ENCODE measurements at regions not wholly inside any gene's neighbourhood (a gene's known extent, or its start where the extent isn't known, plus 50 kb on each side); places are given as distances from the start of the nearest gene placed in this dataset.

DNA sequence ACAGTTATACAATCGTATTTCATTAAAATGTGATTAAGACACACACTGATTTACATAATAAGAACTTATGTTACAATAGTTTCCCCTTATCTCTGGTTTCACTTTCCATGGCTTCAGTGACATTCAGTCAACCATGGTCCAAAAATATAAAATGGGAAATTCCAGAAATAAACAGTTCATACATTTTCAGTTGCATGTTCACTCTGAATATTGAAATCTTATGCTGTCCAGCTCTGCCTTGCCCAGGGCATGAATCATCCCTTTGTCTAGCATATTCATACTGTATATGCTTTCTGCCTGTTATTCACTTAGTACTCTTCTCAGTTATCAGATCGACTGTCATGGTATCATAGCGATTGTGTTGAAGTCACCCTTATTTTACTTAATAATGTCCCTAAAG is 173.8 kb upstream of the DCAF12L2 start:
- TF ChIP-seq ZNF701 (tag by site-specific recombination; IDR thresholded peaks at IDR 0.05), result no peak
- TF ChIP-seq, protein P1, sequence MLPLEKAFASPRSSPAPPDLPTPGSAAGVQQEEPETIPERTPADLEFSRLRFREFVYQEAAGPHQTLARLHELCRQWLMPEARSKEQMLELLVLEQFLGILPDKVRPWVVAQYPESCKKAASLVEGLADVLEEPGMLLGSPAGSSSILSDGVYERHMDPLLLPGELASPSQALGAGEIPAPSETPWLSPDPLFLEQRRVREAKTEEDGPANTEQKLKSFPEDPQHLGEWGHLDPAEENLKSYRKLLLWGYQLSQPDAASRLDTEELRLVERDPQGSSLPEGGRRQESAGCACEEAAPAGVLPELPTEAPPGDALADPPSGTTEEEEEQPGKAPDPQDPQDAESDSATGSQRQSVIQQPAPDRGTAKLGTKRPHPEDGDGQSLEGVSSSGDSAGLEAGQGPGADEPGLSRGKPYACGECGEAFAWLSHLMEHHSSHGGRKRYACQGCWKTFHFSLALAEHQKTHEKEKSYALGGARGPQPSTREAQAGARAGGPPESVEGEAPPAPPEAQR (tag by site-specific recombination; IDR thresholded peaks at IDR 0.05), result no peak
- no peak for TF ChIP-seq YY2 (tag by site-specific recombination; IDR thresholded peaks at IDR 0.05)
- TF ChIP-seq ZNF23 (tag by site-specific recombination; IDR thresholded peaks at IDR 0.05; ENCODE audit: borderline replicate concordance), result no peak
- TF ChIP-seq, protein P2, sequence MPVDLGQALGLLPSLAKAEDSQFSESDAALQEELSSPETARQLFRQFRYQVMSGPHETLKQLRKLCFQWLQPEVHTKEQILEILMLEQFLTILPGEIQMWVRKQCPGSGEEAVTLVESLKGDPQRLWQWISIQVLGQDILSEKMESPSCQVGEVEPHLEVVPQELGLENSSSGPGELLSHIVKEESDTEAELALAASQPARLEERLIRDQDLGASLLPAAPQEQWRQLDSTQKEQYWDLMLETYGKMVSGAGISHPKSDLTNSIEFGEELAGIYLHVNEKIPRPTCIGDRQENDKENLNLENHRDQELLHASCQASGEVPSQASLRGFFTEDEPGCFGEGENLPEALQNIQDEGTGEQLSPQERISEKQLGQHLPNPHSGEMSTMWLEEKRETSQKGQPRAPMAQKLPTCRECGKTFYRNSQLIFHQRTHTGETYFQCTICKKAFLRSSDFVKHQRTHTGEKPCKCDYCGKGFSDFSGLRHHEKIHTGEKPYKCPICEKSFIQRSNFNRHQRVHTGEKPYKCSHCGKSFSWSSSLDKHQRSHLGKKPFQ (tag by site-specific recombination; IDR thresholded peaks at IDR 0.05), result no peak
- no peak for TF ChIP-seq ZSCAN16 (tag by site-specific recombination; IDR thresholded peaks at IDR 0.05)
- no peak for TF ChIP-seq ZNF560 (tag by site-specific recombination; IDR thresholded peaks at IDR 0.05; ENCODE audit: borderline replicate concordance)
- no peak for TF ChIP-seq IKZF3 (tag by site-specific recombination; IDR thresholded peaks at IDR 0.05)
- no peak for TF ChIP-seq ZNF707 (tag by site-specific recombination; IDR thresholded peaks at IDR 0.05)
- TF ChIP-seq, protein P3, sequence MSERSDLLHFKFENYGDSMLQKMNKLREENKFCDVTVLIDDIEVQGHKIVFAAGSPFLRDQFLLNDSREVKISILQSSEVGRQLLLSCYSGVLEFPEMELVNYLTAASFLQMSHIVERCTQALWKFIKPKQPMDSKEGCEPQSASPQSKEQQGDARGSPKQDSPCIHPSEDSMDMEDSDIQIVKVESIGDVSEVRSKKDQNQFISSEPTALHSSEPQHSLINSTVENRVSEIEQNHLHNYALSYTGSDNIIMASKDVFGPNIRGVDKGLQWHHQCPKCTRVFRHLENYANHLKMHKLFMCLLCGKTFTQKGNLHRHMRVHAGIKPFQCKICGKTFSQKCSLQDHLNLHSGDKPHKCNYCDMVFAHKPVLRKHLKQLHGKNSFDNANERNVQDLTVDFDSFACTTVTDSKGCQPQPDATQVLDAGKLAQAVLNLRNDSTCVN (tag by site-specific recombination; optimal IDR thresholded peaks at IDR 0.05), result no peak
- TF ChIP-seq KLF10 (tag by site-specific recombination; IDR thresholded peaks at IDR 0.05), result no peak
- no peak for TF ChIP-seq ZNF302 (tag by site-specific recombination; IDR thresholded peaks at IDR 0.05; ENCODE audit: low read depth)
- TF ChIP-seq, protein P4, sequence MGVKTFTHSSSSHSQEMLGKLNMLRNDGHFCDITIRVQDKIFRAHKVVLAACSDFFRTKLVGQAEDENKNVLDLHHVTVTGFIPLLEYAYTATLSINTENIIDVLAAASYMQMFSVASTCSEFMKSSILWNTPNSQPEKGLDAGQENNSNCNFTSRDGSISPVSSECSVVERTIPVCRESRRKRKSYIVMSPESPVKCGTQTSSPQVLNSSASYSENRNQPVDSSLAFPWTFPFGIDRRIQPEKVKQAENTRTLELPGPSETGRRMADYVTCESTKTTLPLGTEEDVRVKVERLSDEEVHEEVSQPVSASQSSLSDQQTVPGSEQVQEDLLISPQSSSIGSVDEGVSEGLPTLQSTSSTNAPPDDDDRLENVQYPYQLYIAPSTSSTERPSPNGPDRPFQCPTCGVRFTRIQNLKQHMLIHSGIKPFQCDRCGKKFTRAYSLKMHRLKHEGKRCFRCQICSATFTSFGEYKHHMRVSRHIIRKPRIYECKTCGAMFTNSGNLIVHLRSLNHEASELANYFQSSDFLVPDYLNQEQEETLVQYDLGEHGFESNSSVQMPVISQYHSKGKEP (tag by site-specific recombination; IDR thresholded peaks at IDR 0.05), result no peak
- Histone ChIP-seq H3K4me1 (ENCODE audit: control insufficient read depth, insufficient read depth, low read length) (no peaks in the 10 kb centered on the region), H3K4me3 (ENCODE audit: low read depth, low read length) (no peak overlapping the region), H3K9me3 (ENCODE audit: control insufficient read depth, insufficient read depth, low read depth, low read length) (no peaks in the 10 kb centered on the region), H3K27ac (ENCODE audit: extremely low read depth, low read depth, low read length) (no peak overlapping the region), H3K36me3 (ENCODE audit: control insufficient read depth in 2 of 2, insufficient read depth in 1 of 2, low read length in 2 of 2) (no peaks in the 10 kb centered on the region)
- ChIA-PET CTCF (interaction anchor here (0.6 kb wide), 1 partner anchor 168 kb away, joined by 4 read pairs; no protein-coding TSS in a partner anchor), POLR2A (no interaction called here)

DNA sequence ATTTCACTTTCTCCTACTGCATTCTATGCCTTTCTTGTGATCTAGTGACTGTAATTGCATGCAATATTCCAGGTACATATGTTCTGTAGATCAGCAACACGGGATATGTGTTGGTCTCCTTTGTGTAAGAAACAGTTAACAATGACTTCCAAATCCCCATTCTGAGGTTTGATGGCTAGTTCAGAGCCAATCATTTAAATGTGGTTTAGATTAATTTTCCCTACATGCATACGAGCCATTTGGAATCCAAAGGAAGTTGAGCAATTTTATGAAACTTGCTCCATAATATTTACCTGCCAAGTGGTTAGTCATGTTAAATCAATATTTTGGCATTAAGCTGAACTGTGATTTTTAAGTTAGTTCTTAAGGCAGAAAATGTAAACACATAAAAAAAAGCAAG is 172.8 kb upstream of the DCAF12L2 start:
- Histone ChIP-seq H3K27ac (ENCODE audit: extremely low read depth, low read depth, low read length) (no peak overlapping the region), H3K9me3 (ENCODE audit: control insufficient read depth, insufficient read depth, low read depth, low read length) (no peaks in the 10 kb centered on the region), H3K4me3 (ENCODE audit: low read depth, low read length) (no peak overlapping the region), H3K4me1 (ENCODE audit: control insufficient read depth, insufficient read depth, low read length) (no peaks in the 10 kb centered on the region), H3K36me3 (ENCODE audit: control insufficient read depth in 2 of 2, insufficient read depth in 1 of 2, low read length in 2 of 2) (no peaks in the 10 kb centered on the region)
- ChIA-PET CTCF (no interaction called here), POLR2A (no interaction called here)
- TF ChIP-seq ZNF19 (tag by site-specific recombination; IDR thresholded peaks at IDR 0.05; ENCODE audit: low read depth) (no peak), ZNF174 (tag by site-specific recombination; IDR thresholded peaks at IDR 0.05) (no peak), TCF7L2 (IDR thresholded peaks at IDR 0.05; ENCODE audit: borderline replicate concordance, low read depth, low read length) (no peak), ZNF600 (tag by site-specific recombination; IDR thresholded peaks at IDR 0.05) (no peak), SP3 (tag by site-specific recombination; IDR thresholded peaks at IDR 0.05) (no peak), ZNF354C (tag by site-specific recombination; IDR thresholded peaks at IDR 0.05; ENCODE audit: borderline replicate concordance, low read depth) (no peak), ZNF664 (tag by site-specific recombination; IDR thresholded peaks at IDR 0.05) (no peak), YY1 (tag by site-specific recombination; IDR thresholded peaks at IDR 0.05) (no peak), RBAK (tag by site-specific recombination; IDR thresholded peaks at IDR 0.05) (no peak), ZNF239 (tag by site-specific recombination; IDR thresholded peaks at IDR 0.05) (no peak), ZNF114 (tag by site-specific recombination; IDR thresholded peaks at IDR 0.05) (no peak), ZNF350 (tag by site-specific recombination; IDR thresholded peaks at IDR 0.05) (no peak)
- TF ChIP-seq, protein P5, sequence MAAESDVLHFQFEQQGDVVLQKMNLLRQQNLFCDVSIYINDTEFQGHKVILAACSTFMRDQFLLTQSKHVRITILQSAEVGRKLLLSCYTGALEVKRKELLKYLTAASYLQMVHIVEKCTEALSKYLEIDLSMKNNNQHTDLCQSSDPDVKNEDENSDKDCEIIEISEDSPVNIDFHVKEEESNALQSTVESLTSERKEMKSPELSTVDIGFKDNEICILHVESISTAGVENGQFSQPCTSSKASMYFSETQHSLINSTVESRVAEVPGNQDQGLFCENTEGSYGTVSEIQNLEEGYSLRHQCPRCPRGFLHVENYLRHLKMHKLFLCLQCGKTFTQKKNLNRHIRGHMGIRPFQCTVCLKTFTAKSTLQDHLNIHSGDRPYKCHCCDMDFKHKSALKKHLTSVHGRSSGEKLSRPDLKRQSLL (tag by site-specific recombination; IDR thresholded peaks at IDR 0.05), result no peak
- TF ChIP-seq, protein P6, sequence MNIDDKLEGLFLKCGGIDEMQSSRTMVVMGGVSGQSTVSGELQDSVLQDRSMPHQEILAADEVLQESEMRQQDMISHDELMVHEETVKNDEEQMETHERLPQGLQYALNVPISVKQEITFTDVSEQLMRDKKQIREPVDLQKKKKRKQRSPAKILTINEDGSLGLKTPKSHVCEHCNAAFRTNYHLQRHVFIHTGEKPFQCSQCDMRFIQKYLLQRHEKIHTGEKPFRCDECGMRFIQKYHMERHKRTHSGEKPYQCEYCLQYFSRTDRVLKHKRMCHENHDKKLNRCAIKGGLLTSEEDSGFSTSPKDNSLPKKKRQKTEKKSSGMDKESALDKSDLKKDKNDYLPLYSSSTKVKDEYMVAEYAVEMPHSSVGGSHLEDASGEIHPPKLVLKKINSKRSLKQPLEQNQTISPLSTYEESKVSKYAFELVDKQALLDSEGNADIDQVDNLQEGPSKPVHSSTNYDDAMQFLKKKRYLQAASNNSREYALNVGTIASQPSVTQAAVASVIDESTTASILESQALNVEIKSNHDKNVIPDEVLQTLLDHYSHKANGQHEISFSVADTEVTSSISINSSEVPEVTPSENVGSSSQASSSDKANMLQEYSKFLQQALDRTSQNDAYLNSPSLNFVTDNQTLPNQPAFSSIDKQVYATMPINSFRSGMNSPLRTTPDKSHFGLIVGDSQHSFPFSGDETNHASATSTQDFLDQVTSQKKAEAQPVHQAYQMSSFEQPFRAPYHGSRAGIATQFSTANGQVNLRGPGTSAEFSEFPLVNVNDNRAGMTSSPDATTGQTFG (tag by site-specific recombination; IDR thresholded peaks at IDR 0.05; ENCODE audit: borderline replicate concordance), result no peak
